ENCODE measurements at regions not wholly inside any gene's neighbourhood (a gene's known extent, or its start where the extent isn't known, plus 50 kb on each side); places are given as distances from the start of the nearest gene placed in this dataset.

GRCh38 chr20:4573564-4574355, 112.5 kb upstream of the PRNP start:
- Histone ChIP-seq H3K79me2 (ENCODE audit: insufficient read depth, low read length) (no peaks in the 10 kb centered on the region), H2AFZ (ENCODE audit: low read depth, low read length, severe bottlenecking) (no peak overlapping the region), H3K4me3 (ENCODE audit: insufficient read depth, low read length, poor library complexity, severe bottlenecking) (no peak overlapping the region), H3K9me3 (ENCODE audit: insufficient read depth, low read length) (no peaks in the 10 kb centered on the region), H3K9me2 (replicated peaks; ENCODE audit: insufficient read depth, low read length) (no peaks in the 10 kb centered on the region), H3K9ac (ENCODE audit: low read length) (no peak overlapping the region), H3F3A (ENCODE audit: insufficient read depth) (no peaks in the 10 kb centered on the region), H3K36me3 (ENCODE audit: low read length) (no peaks in the 10 kb centered on the region), H3K4me2 (ENCODE audit: low read depth, low read length, poor library complexity, severe bottlenecking) (no peak overlapping the region), H3K27ac (ENCODE audit: low read depth, low read length) (no peak overlapping the region), H4K20me1 (ENCODE audit: low read depth, low read length) (no peaks in the 10 kb centered on the region), H3K27me3 (ENCODE audit: low read length) (no peaks in the 10 kb centered on the region)
- TF ChIP-seq CTCF (IDR thresholded peaks at IDR 0.05; ENCODE audit: insufficient read depth, low read length, poor library complexity, severe bottlenecking) (no peak), EZH2phosphoT487 (conservative IDR thresholded peaks at IDR 0.05; ENCODE audit: low read length) (no peak)

GRCh38 chr20:4571759-4572531, 114.3 kb upstream of the PRNP start:
- Histone ChIP-seq H3K27ac (ENCODE audit: low read depth, low read length) (no peak overlapping the region), H3F3A (ENCODE audit: insufficient read depth) (no peaks in the 10 kb centered on the region), H3K4me3 (ENCODE audit: insufficient read depth, low read length, poor library complexity, severe bottlenecking) (no peak overlapping the region), H3K9me2 (replicated peaks; ENCODE audit: insufficient read depth, low read length) (no peaks in the 10 kb centered on the region), H4K20me1 (ENCODE audit: low read depth, low read length) (no peaks in the 10 kb centered on the region), H3K36me3 (ENCODE audit: low read length) (no peaks in the 10 kb centered on the region), H3K27me3 (ENCODE audit: low read length) (no peaks in the 10 kb centered on the region), H3K9ac (ENCODE audit: low read length) (no peak overlapping the region), H2AFZ (ENCODE audit: low read depth, low read length, severe bottlenecking) (no peak overlapping the region), H3K4me2 (ENCODE audit: low read depth, low read length, poor library complexity, severe bottlenecking) (no peak overlapping the region), H3K79me2 (ENCODE audit: insufficient read depth, low read length) (no peaks in the 10 kb centered on the region), H3K9me3 (ENCODE audit: insufficient read depth, low read length) (no peaks in the 10 kb centered on the region)
- no peak for TF ChIP-seq EZH2phosphoT487 (conservative IDR thresholded peaks at IDR 0.05; ENCODE audit: low read length)
- no peak for TF ChIP-seq CTCF (IDR thresholded peaks at IDR 0.05; ENCODE audit: insufficient read depth, low read length, poor library complexity, severe bottlenecking)

- no peaks in the 10 kb centered on the region for H3K79me2 ChIP-seq (ENCODE audit: insufficient read depth, low read length)
- no peak overlapping the region for H2AFZ ChIP-seq (ENCODE audit: low read depth, low read length, severe bottlenecking)
- H3K9me3 ChIP-seq (ENCODE audit: insufficient read depth, low read length), result no peaks in the 10 kb centered on the region
- H3F3A ChIP-seq (ENCODE audit: insufficient read depth), result no peaks in the 10 kb centered on the region
- TF ChIP-seq CTCF (IDR thresholded peaks at IDR 0.05; ENCODE audit: insufficient read depth, low read length, poor library complexity, severe bottlenecking), result no peak
- no peak for TF ChIP-seq EZH2phosphoT487 (conservative IDR thresholded peaks at IDR 0.05; ENCODE audit: low read length)
- H3K27me3 ChIP-seq (ENCODE audit: low read length), result no peaks in the 10 kb centered on the region
- no peak overlapping the region for H3K27ac ChIP-seq (ENCODE audit: low read depth, low read length)
- no peak overlapping the region for H3K4me3 ChIP-seq (ENCODE audit: insufficient read depth, low read length, poor library complexity, severe bottlenecking)
- no peaks in the 10 kb centered on the region for H3K36me3 ChIP-seq (ENCODE audit: low read length)
- no peaks in the 10 kb centered on the region for H4K20me1 ChIP-seq (ENCODE audit: low read depth, low read length)
- no peak overlapping the region for H3K4me2 ChIP-seq (ENCODE audit: low read depth, low read length, poor library complexity, severe bottlenecking)
- H3K9me2 ChIP-seq (replicated peaks; ENCODE audit: insufficient read depth, low read length), result no peaks in the 10 kb centered on the region
- no peak overlapping the region for H3K9ac ChIP-seq (ENCODE audit: low read length)
Measured at GRCh38 chr20:4569865-4570264, 116.4 kb upstream of the PRNP start.

All from SU-DHL-6 (cell line).